GM19328 (cell line): ENCODE measurements at regions not wholly inside any gene's neighbourhood (a gene's known extent, or its start where the extent isn't known, plus 50 kb on each side); places are given as distances from the start of the nearest gene placed in this dataset.

Experiments used
- ATAC-seq: cut with Tn5 transposase; IDR thresholded peaks from one replicate; pipeline ENCODE4 v1.9.1; 2021; ENCODE audit warnings: mild to moderate bottlenecking, moderate library complexity; ENCODE audit not compliant: unreplicated experiment

GRCh38 chr10:65501259-65501658 lies 1424.6 kb upstream of the LRRTM3 start:
- no peak for ATAC-seq

- ATAC-seq: no peak
Observed at GRCh38 chr10:65518379-65518778, 1407.5 kb upstream of the LRRTM3 start.

GRCh38 chr10:65528986-65529385 lies 1396.8 kb upstream of the LRRTM3 start:
- no peak for ATAC-seq

- ATAC-seq: no peak
Observed at GRCh38 chr10:65531545-65531944, 1394.3 kb upstream of the LRRTM3 start.

- ATAC-seq: no peak
Observed at GRCh38 chr10:65534771-65535170, 1391.1 kb upstream of the LRRTM3 start.

GRCh38 chr10:65544756-65545155 lies 1381.1 kb upstream of the LRRTM3 start:
- ATAC-seq: no peak

GRCh38 chr10:65548001-65548400 lies 1377.8 kb upstream of the LRRTM3 start:
- ATAC-seq: no peak

- ATAC-seq: no peak
Observed at GRCh38 chr10:65550761-65551160, 1375.1 kb upstream of the LRRTM3 start.

- no peak for ATAC-seq
Observed at GRCh38 chr10:65555192-65555591, 1370.6 kb upstream of the LRRTM3 start.

GRCh38 chr10:65556006-65556405 lies 1369.8 kb upstream of the LRRTM3 start:
- no peak for ATAC-seq

- ATAC-seq: no peak
Observed at GRCh38 chr10:65559369-65559768, 1366.5 kb upstream of the LRRTM3 start.

- no peak for ATAC-seq
Observed at GRCh38 chr10:65565246-65565645, 1360.6 kb upstream of the LRRTM3 start.

- ATAC-seq: no peak
Observed at GRCh38 chr10:65566906-65567305, 1358.9 kb upstream of the LRRTM3 start.

GRCh38 chr10:65570143-65571010 lies 1355.5 kb upstream of the LRRTM3 start:
- ATAC-seq: no peak

- ATAC-seq: no peak
Observed at GRCh38 chr10:65571011-65571570, 1354.7 kb upstream of the LRRTM3 start.

GRCh38 chr10:65581426-65582026 lies 1344.3 kb upstream of the LRRTM3 start:
- no peak for ATAC-seq

- ATAC-seq: no peak
Observed at GRCh38 chr10:65602182-65602865, 1323.5 kb upstream of the LRRTM3 start.

- ATAC-seq: no peak
Observed at GRCh38 chr10:65611592-65611991, 1314.2 kb upstream of the LRRTM3 start.

GRCh38 chr10:65614956-65615565 lies 1310.8 kb upstream of the LRRTM3 start:
- no peak for ATAC-seq

- ATAC-seq: no peak
Observed at GRCh38 chr10:65618126-65618525, 1307.7 kb upstream of the LRRTM3 start.

GRCh38 chr10:65620404-65621048 lies 1305.3 kb upstream of the LRRTM3 start:
- no peak for ATAC-seq
